MCF 10A (cell line): ENCODE measurements at regions not wholly inside any gene's neighbourhood (a gene's known extent, or its start where the extent isn't known, plus 50 kb on each side); places are given as distances from the start of the nearest gene placed in this dataset.

Experiments used
- BruUV-seq: library from RNA; stranded (reverse); fragments of 400-500 nt; replicated peaks from 2 replicates; lab custom pipeline; 2021; lab: Mats Ljungman, UMichigan
- CTCF ChIA-PET: fragments of 300-600 bp; sonication (Branson Sonifier 250); formaldehyde crosslinking; extraction: SDS; loops from one replicate; lab custom pipeline; 2021; ENCODE audit warnings: antibody characterized with exemption, inconsistent platforms; lab: Yijun Ruan, JAX
- POLR2A ChIA-PET: fragments of 300-600, 350-650 bp; sonication (Branson Sonifier 250); formaldehyde crosslinking; extraction: SDS; loops from one replicate; lab custom pipeline; 2020; ENCODE audit warnings: antibody characterized with exemption, inconsistent platforms; lab: Yijun Ruan, JAX
- DNase-seq: peaks from one replicate; pipeline ENCODE4 v3.0.0-alpha.2; 2018; ENCODE audit not compliant: unreplicated experiment
- H3K27ac Mint-ChIP-seq: one replicate; pipeline ENCODE4 v1.8.0; 2022; ENCODE audit warnings: mild to moderate bottlenecking, low read depth, mixed read lengths; ENCODE audit not compliant: unreplicated experiment
- H3K27me3 Mint-ChIP-seq: one replicate; pipeline ENCODE4 v1.8.0; 2022; ENCODE audit warnings: mixed read lengths; ENCODE audit not compliant: insufficient read depth, unreplicated experiment
- H3K36me3 Mint-ChIP-seq: one replicate; pipeline ENCODE4 v1.8.0; 2022; ENCODE audit warnings: mild to moderate bottlenecking, moderate library complexity, mixed read lengths; ENCODE audit not compliant: insufficient read depth, unreplicated experiment
- H3K4me1 Mint-ChIP-seq: one replicate; pipeline ENCODE4 v1.8.0; 2022; ENCODE audit warnings: mixed read lengths; ENCODE audit not compliant: insufficient read depth, unreplicated experiment
- H3K4me3 Mint-ChIP-seq: one replicate; pipeline ENCODE4 v1.8.0; 2022; ENCODE audit warnings: mild to moderate bottlenecking, moderate library complexity, mixed read lengths; ENCODE audit not compliant: unreplicated experiment
- H3K9me3 Mint-ChIP-seq: one replicate; pipeline ENCODE4 v1.8.0; 2022; ENCODE audit warnings: mixed read lengths; ENCODE audit not compliant: unreplicated experiment
- CTCF ChIP-seq: fragments of 200-600 bp; IDR thresholded peaks from one replicate; pipeline ENCODE4 v1.8.0; 2022; ENCODE audit warnings: antibody characterized with exemption, mild to moderate bottlenecking; ENCODE audit not compliant: unreplicated experiment
- intact Hi-C: fragments of 100-400 bp; cut with micrococcal nuclease; formaldehyde crosslinking; loops from 2 replicates; pipeline ENCODE4 v1.14.1; 2022

- peak overlapping the region; percentile 66 for H3K27ac Mint-ChIP-seq
These were observed 170.4 kb downstream of the PTPRC start for GRCh38 chr1:198809247-198809646.

DNA sequence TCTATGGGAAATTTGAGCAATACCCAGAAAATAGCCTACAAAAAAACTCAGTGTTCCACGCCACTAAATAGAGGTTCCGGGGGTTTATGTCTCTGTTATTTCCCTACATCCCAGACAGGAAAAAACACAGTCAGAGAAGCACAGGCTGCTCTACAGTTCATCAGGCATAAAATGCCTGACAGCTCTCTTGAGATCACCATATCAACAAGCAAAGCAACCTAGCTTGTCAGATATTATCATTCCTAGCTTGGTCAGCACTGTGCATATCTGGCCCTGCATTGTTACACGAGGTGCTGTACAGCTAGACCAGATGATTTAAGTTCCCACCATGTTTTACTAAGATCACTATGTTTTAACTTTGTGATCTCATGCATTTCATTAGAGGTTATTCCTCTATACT lies 172.6 kb downstream of the PTPRC start:
- Mint-ChIP-seq H3K4me3 (no peak overlapping the region), H3K9me3 (peaks cover 31% of the 10 kb centered on the region), H3K27ac (no peak overlapping the region), H3K36me3 (peaks cover 8% of the 10 kb centered on the region), H3K27me3 (no peaks in the 10 kb centered on the region), H3K4me1 (peaks cover 10% of the 10 kb centered on the region)
- intact Hi-C loops = no loop called here
- no peak for DNase-seq
- POLR2A ChIA-PET = interaction anchor here (0.6 kb wide), 1 partner anchor 22 kb away, joined by 3 read pairs; no protein-coding TSS in a partner anchor
- no peak for TF ChIP-seq CTCF
- BruUV-seq = no TSS peak
- CTCF ChIA-PET = interaction anchor here (0.6 to 1.5 kb wide), 5 partner anchors 28 to 301 kb away, joined by 3 to 5 read pairs (median 4); no protein-coding TSS in a partner anchor

More at GRCh38 chr1:198809247-198809646, 170.4 kb downstream of the PTPRC start:
- no TSS peak for BruUV-seq
- peaks cover 10% of the 10 kb centered on the region for H3K9me3 Mint-ChIP-seq
- peaks cover 8% of the 10 kb centered on the region for H3K36me3 Mint-ChIP-seq
- intact Hi-C loops = no loop called here
- peak; percentile 30 for DNase-seq
- H3K4me1 Mint-ChIP-seq = peaks cover 10% of the 10 kb centered on the region
- CTCF ChIA-PET = interaction anchor here (0.6 to 1.1 kb wide), 5 partner anchors 9 to 1330 kb away, joined by 3 to 5 read pairs (median 4); no protein-coding TSS in a partner anchor
- POLR2A ChIA-PET = interaction anchor here (0.6 to 1.1 kb wide), 5 partner anchors 8 to 156 kb away, joined by 3 to 4 read pairs (median 3); no protein-coding TSS in a partner anchor
- no peak for TF ChIP-seq CTCF
- H3K4me3 Mint-ChIP-seq = no peak overlapping the region
- H3K27me3 Mint-ChIP-seq = no peaks in the 10 kb centered on the region

GRCh38 chr1:198823626-198824025 lies 184.8 kb downstream of the PTPRC start:
- Mint-ChIP-seq H3K4me3 (no peak overlapping the region), H3K9me3 (no peaks in the 10 kb centered on the region), H3K36me3 (no peaks in the 10 kb centered on the region), H3K27ac (no peak overlapping the region), H3K27me3 (no peaks in the 10 kb centered on the region), H3K4me1 (no peaks in the 10 kb centered on the region)
- no TSS peak for BruUV-seq
- CTCF ChIA-PET = no interaction called here
- no peak for DNase-seq
- intact Hi-C loops = no loop called here
- POLR2A ChIA-PET = no interaction called here
- TF ChIP-seq CTCF = no peak

GRCh38 chr1:198825254-198825653 lies 186.4 kb downstream of the PTPRC start:
- Mint-ChIP-seq H3K4me3 (no peak overlapping the region), H3K4me1 (peaks cover 6% of the 10 kb centered on the region), H3K36me3 (no peaks in the 10 kb centered on the region), H3K9me3 (no peaks in the 10 kb centered on the region), H3K27me3 (no peaks in the 10 kb centered on the region), H3K27ac (no peak overlapping the region)
- ChIA-PET POLR2A (interaction anchor here (0.6 to 1.1 kb wide), 3 partner anchors 8 to 800 kb away, joined by 4 read pairs; no protein-coding TSS in a partner anchor), CTCF (interaction anchor here (0.6 to 1.2 kb wide), 3 partner anchors 27 to 626 kb away, joined by 3 to 4 read pairs (median 3); no protein-coding TSS in a partner anchor)
- no peak for TF ChIP-seq CTCF
- DNase-seq = no peak
- intact Hi-C loops = no loop called here
- no TSS peak for BruUV-seq
